Coronary artery (tissue), 2 donors: ENCODE measurements at regions not wholly inside any gene's neighbourhood (a gene's known extent, or its start where the extent isn't known, plus 50 kb on each side); places are given as distances from the start of the nearest gene placed in this dataset.

Experiments
- DNase-seq: peaks from one replicate; pipeline ENCODE4 v3.0.0-alpha.2; 2017; ENCODE audit warnings: low spot score
- H3K27ac ChIP-seq, 2 donors: fragments of 200-600 bp; sonication (generic); one replicate each; pipeline ENCODE4 v1.5.1; 2016 to 2019
- H3K4me3 ChIP-seq: fragments of 200-600 bp; sonication (generic); 2 replicates; pipeline ENCODE4 v1.5.1; 2016; ENCODE audit warnings: mild to moderate bottlenecking, moderate library complexity
- CTCF ChIP-seq: fragments of 200-600 bp; sonication (generic); IDR thresholded peaks from one replicate; pipeline ENCODE4 v1.5.1; 2019; ENCODE audit warnings: antibody characterized with exemption

GRCh38 chr1:227449741-227450441 lies 113.5 kb upstream of the ZNF678 start:
- DNase-seq: no peak
- no peak overlapping the region for H3K4me3 ChIP-seq
- no peak overlapping the region for H3K27ac ChIP-seq
- TF ChIP-seq CTCF: no peak

GRCh38 chr1:227449051-227449450 lies 114.3 kb upstream of the ZNF678 start:
- Histone ChIP-seq H3K4me3 (no peak overlapping the region), H3K27ac (no peak overlapping the region)
- TF ChIP-seq CTCF: no peak
- no peak for DNase-seq

GRCh38 chr1:227447531-227447990 lies 115.8 kb upstream of the ZNF678 start:
- peak; percentile 35 for TF ChIP-seq CTCF
- Histone ChIP-seq H3K27ac (no peak overlapping the region), H3K4me3 (no peak overlapping the region)
- no peak for DNase-seq

GRCh38 chr1:227445746-227446145 lies 117.6 kb upstream of the ZNF678 start:
- no peak overlapping the region for H3K27ac ChIP-seq
- H3K4me3 ChIP-seq: no peak overlapping the region
- no peak for TF ChIP-seq CTCF
- DNase-seq: no peak

GRCh38 chr1:227445092-227445674 lies 118.2 kb upstream of the ZNF678 start:
- no peak overlapping the region for H3K27ac ChIP-seq
- no peak for TF ChIP-seq CTCF
- DNase-seq: no peak
- H3K4me3 ChIP-seq: no peak overlapping the region

- DNase-seq: no peak
- TF ChIP-seq CTCF: no peak
- no peak overlapping the region for H3K4me3 ChIP-seq
- peak overlapping the region; percentile 45 to 69 for H3K27ac ChIP-seq
Observed at GRCh38 chr1:227440182-227440581, 121.9 kb upstream of the CDC42BPA start.

GRCh38 chr1:227437495-227438008 lies 119.3 kb upstream of the CDC42BPA start:
- peak overlapping the region; percentile 67 for H3K4me3 ChIP-seq
- DNase-seq: no peak
- peak overlapping the region; percentile 26 to 32 for H3K27ac ChIP-seq
- no peak for TF ChIP-seq CTCF
